Uterus (tissue), 2 donors: ENCODE measurements at regions not wholly inside any gene's neighbourhood (a gene's known extent, or its start where the extent isn't known, plus 50 kb on each side); places are given as distances from the start of the nearest gene placed in this dataset.

Experiments used
- POLR2A ChIP-seq, 2 donors: fragments of 450-650 bp; IDR thresholded peaks; one replicate each; pipeline ENCODE4 v1.6.1; 2016; ENCODE audit warnings: antibody characterized with exemption in 2 of 2, mild to moderate bottlenecking in 1 of 2, moderate library complexity in 1 of 2
- TF ChIP-seq, protein P1 (sequence below), 4 experiments: fragments of 200-600 bp in 2 of 4; fragments of 450-650 bp in 2 of 4; sonication (generic) in 2 of 4; IDR thresholded peaks; one replicate each; pipeline ENCODE4 v1.5.1; 2016 to 2019; ENCODE audit warnings: antibody characterized with exemption in 4 of 4, mild to moderate bottlenecking in 2 of 4, moderate library complexity in 1 of 4

DNA sequence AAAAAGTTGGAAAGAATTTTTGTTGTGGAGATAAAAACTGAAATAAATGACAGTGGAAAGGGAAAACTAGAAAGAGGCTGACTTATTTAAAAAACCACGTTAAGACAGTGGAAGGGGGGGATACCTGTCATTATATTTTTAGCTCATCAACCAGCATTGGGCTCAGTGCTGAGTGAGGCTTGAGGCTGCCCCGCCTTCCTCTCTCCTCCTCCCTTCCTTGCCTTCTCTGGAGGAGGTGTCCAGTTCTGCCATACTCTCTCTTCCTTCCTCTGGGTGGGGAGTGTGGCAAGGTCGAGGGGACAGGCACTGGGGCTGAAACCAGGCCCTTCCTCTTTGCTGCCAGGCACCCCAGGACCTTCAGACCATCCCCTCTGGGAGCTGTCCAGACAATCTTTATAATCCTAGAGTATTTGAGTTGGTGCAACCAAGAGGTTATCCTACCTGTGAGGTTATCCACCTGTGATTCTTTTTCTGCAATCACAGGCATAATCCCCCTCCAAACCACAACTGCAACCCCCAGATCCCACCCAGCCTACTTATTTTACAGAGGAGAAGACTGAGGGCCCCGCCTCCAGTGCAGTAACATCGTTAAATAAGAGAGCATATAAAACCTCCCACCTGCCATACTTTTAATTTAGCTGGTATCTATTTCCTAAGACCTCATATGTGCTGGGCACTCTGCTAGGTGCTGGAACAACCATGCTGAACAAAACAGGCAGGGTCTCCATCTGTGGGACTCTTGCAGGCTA, 578.5 kb downstream of the BUD13 start:
- TF ChIP-seq, protein P1, sequence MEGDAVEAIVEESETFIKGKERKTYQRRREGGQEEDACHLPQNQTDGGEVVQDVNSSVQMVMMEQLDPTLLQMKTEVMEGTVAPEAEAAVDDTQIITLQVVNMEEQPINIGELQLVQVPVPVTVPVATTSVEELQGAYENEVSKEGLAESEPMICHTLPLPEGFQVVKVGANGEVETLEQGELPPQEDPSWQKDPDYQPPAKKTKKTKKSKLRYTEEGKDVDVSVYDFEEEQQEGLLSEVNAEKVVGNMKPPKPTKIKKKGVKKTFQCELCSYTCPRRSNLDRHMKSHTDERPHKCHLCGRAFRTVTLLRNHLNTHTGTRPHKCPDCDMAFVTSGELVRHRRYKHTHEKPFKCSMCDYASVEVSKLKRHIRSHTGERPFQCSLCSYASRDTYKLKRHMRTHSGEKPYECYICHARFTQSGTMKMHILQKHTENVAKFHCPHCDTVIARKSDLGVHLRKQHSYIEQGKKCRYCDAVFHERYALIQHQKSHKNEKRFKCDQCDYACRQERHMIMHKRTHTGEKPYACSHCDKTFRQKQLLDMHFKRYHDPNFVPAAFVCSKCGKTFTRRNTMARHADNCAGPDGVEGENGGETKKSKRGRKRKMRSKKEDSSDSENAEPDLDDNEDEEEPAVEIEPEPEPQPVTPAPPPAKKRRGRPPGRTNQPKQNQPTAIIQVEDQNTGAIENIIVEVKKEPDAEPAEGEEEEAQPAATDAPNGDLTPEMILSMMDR (IDR thresholded peaks at IDR 0.05), result no peak
- no peak for TF ChIP-seq POLR2A (IDR thresholded peaks at IDR 0.05)
